Adrenal gland (tissue), 5 donors: ENCODE measurements at regions not wholly inside any gene's neighbourhood (a gene's known extent, or its start where the extent isn't known, plus 50 kb on each side); places are given as distances from the start of the nearest gene placed in this dataset.

Experiments used
- POLR2A ChIP-seq, 2 donors: fragments of 450-650 bp; IDR thresholded peaks; one replicate each; pipeline ENCODE4 v1.6.1; 2017; ENCODE audit warnings: antibody characterized with exemption in 2 of 2, mild to moderate bottlenecking in 2 of 2, moderate library complexity in 1 of 2
- TF ChIP-seq, protein P1 (sequence below), 6 experiments: fragments of 450-650 bp in 4 of 6; fragments of 200-600 bp in 2 of 6; sonication (generic) in 1 of 6; IDR thresholded peaks; 1 replicate in 5 of 6; 2 replicates in 1 of 6; pipeline versions ENCODE4 v1.5.1 to v1.8.0; 2016 to 2021; ENCODE audit warnings: antibody characterized with exemption in 6 of 6, mild to moderate bottlenecking in 2 of 6, moderate library complexity in 1 of 6
- donor health status: DM: no; HTN: no; CAD: no.

DNA sequence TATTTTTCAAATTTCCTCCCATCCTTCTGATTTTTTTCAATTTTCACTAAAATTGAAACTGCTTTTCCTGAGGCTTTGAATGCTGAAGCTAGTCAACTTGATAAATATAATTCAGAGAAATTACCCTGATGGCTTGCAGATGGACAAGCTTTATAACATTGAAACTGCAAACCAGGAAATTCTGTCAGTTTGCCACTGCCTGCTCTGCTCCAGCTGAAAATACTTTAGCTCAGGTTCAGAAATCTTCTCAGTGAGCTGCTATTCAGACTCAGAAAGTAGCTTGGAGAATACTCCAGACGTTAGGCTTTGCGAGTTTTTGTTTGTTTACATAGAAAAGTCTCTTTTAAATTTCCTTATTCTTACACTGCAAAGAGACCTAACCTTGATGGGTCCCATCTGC, 1574.7 kb downstream of the STIM2 start:
- TF ChIP-seq, protein P1, sequence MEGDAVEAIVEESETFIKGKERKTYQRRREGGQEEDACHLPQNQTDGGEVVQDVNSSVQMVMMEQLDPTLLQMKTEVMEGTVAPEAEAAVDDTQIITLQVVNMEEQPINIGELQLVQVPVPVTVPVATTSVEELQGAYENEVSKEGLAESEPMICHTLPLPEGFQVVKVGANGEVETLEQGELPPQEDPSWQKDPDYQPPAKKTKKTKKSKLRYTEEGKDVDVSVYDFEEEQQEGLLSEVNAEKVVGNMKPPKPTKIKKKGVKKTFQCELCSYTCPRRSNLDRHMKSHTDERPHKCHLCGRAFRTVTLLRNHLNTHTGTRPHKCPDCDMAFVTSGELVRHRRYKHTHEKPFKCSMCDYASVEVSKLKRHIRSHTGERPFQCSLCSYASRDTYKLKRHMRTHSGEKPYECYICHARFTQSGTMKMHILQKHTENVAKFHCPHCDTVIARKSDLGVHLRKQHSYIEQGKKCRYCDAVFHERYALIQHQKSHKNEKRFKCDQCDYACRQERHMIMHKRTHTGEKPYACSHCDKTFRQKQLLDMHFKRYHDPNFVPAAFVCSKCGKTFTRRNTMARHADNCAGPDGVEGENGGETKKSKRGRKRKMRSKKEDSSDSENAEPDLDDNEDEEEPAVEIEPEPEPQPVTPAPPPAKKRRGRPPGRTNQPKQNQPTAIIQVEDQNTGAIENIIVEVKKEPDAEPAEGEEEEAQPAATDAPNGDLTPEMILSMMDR (IDR thresholded peaks at IDR 0.05) = no peak
- no peak for TF ChIP-seq POLR2A (IDR thresholded peaks at IDR 0.05)
